Suprapubic skin (tissue), 4 donors: ENCODE measurements at regions not wholly inside any gene's neighbourhood (a gene's known extent, or its start where the extent isn't known, plus 50 kb on each side); places are given as distances from the start of the nearest gene placed in this dataset.
A peak's percentile ranks its signal among the peaks of the same experiment; 100 is the strongest.

Experiments used
- DNase-seq, 2 donors: peaks; one replicate each; pipeline ENCODE4 v3.0.0-alpha.2; 2019; ENCODE audit warnings: low spot score in 2 of 2
- H3K27ac ChIP-seq: fragments of 200-600 bp; sonication (generic); one replicate; pipeline ENCODE4 v1.5.1; 2019
- H3K27me3 ChIP-seq: fragments of 200-600 bp; sonication (generic); one replicate; pipeline ENCODE4 v1.5.1; 2019
- H3K36me3 ChIP-seq: fragments of 200-600 bp; sonication (generic); one replicate; pipeline ENCODE4 v1.5.1; 2019
- H3K4me1 ChIP-seq: fragments of 200-600 bp; sonication (generic); one replicate; pipeline ENCODE4 v1.5.1; 2019
- H3K4me3 ChIP-seq: fragments of 200-600 bp; sonication (generic); one replicate; pipeline ENCODE4 v1.5.1; 2019; ENCODE audit warnings: mild to moderate bottlenecking
- H3K9me3 ChIP-seq: fragments of 200-600 bp; sonication (generic); one replicate; pipeline ENCODE4 v1.5.1; 2019
- EP300 ChIP-seq: sonication (generic); formaldehyde crosslinking; IDR thresholded peaks from one replicate; pipeline ENCODE4 v1.6.1; 2017; ENCODE audit warnings: antibody characterized with exemption
- POLR2A ChIP-seq, 2 donors: fragments of 450-650 bp; IDR thresholded peaks; one replicate each; pipeline ENCODE4 v1.6.1; 2017; ENCODE audit warnings: antibody characterized with exemption in 2 of 2, mild to moderate bottlenecking in 2 of 2, moderate library complexity in 2 of 2
- POLR2AphosphoS5 ChIP-seq, 3 donors: sonication (generic); formaldehyde crosslinking; IDR thresholded peaks; one replicate each; pipeline ENCODE4 v1.6.1; 2017; ENCODE audit warnings: antibody characterized with exemption in 3 of 3
- WGBS: methylation state at CpG from one replicate; pipeline ENCODE4 v1.1.5; 2018; 5-methylcytosine and 5-hydroxymethylcytosine counted together
- TF ChIP-seq, protein P1 (sequence below), 2 donors: fragments of 200-600 bp in 1 of 2; fragments of 450-650 bp in 1 of 2; sonication (generic) in 1 of 2; IDR thresholded peaks; one replicate each; pipeline ENCODE4 v1.5.1; 2016 to 2019; ENCODE audit warnings: antibody characterized with exemption in 2 of 2, mild to moderate bottlenecking in 1 of 2, moderate library complexity in 1 of 2

DNA sequence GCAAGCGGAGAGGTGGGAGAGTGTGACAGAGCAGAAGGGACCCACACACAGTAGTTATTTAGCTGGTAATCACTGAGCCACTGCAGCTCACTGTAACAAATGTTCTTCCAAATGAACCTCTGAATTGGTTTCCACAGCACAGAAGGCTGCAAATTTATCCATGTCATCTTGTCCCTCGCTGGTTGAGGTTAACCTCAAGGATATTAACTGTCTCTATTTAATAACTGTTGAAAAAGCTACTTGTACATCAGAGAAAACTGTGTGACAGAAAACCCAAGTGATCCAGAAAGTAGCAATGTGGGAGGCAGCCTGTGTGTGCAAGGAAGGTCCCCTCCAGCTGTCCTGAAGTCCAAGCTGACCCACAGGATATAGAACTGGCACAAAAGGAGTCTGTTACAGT is 153.6 kb downstream of the DSEL start:
- TF ChIP-seq POLR2A (IDR thresholded peaks at IDR 0.05) (no peak), POLR2AphosphoS5 (IDR thresholded peaks at IDR 0.05) (no peak), EP300 (no peak)
- Histone ChIP-seq H3K4me3 (no peak overlapping the region), H3K27ac (no peak overlapping the region), H3K36me3 (no peaks in the 10 kb centered on the region), H3K9me3 (no peaks in the 10 kb centered on the region), H3K4me1 (no peaks in the 10 kb centered on the region), H3K27me3 (no peaks in the 10 kb centered on the region)
- DNase-seq, result no peak
- WGBS, result 82% methylated on average over 2 of the region's 2 CpGs

DNA sequence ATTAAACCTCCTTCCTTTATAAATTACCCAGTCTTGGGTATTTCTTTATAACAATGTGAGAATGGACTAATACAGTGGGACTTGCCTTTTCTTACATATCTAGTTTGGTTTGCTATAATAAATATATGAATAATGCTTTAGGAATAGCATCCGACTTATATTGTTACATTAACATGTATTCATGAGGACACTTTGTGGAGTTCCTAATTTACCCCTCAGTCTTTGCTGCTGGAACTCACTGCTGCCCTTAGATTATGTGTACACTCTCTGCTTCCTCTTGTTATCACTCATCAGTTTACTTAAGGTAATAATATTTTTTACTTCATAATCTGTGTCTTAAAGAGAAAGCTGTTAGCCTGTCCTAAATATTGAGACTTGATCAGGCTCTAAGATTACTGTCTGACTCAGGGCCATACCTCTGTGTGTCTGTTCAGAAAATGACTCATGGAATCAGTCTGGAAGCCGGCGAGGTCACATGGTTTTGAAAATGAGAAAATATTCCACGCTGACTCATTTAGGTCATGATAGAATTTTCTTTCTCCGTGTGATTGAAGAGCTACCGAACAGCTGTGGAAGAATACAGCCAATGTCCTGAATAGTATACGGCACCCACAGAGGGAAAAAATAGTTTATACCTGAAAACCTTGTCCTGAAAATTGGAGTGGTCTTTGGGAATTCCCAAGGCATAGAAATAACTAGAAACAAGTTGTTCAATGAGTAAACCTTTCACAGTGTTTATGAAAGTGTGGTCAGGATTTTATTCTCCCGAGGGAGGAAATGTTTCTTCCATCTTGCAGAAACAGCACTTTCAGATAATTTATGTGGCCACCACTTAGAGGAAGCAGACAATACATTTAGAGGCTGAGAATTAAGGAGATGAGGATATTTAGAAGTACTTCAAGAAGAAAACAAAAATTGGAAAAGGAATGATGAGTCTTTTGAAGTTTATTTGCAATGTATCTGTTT is 156.4 kb downstream of the DSEL start:
- no peaks in the 10 kb centered on the region for H3K9me3 ChIP-seq
- DNase-seq, result peak in 1 of 2 donors; percentile 73
- WGBS, result 14% methylated on average over 8 of the region's 8 CpGs
- H3K27me3 ChIP-seq, result no peaks in the 10 kb centered on the region
- TF ChIP-seq POLR2A (IDR thresholded peaks at IDR 0.05) (no peak), POLR2AphosphoS5 (IDR thresholded peaks at IDR 0.05) (no peak), EP300 (no peak)
- TF ChIP-seq, protein P1, sequence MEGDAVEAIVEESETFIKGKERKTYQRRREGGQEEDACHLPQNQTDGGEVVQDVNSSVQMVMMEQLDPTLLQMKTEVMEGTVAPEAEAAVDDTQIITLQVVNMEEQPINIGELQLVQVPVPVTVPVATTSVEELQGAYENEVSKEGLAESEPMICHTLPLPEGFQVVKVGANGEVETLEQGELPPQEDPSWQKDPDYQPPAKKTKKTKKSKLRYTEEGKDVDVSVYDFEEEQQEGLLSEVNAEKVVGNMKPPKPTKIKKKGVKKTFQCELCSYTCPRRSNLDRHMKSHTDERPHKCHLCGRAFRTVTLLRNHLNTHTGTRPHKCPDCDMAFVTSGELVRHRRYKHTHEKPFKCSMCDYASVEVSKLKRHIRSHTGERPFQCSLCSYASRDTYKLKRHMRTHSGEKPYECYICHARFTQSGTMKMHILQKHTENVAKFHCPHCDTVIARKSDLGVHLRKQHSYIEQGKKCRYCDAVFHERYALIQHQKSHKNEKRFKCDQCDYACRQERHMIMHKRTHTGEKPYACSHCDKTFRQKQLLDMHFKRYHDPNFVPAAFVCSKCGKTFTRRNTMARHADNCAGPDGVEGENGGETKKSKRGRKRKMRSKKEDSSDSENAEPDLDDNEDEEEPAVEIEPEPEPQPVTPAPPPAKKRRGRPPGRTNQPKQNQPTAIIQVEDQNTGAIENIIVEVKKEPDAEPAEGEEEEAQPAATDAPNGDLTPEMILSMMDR (IDR thresholded peaks at IDR 0.05), result no peak
- H3K4me1 ChIP-seq, result no peaks in the 10 kb centered on the region
- no peaks in the 10 kb centered on the region for H3K36me3 ChIP-seq
- peak overlapping the region; percentile 8 for H3K27ac ChIP-seq
- H3K4me3 ChIP-seq, result peak overlapping the region; percentile 9

DNA sequence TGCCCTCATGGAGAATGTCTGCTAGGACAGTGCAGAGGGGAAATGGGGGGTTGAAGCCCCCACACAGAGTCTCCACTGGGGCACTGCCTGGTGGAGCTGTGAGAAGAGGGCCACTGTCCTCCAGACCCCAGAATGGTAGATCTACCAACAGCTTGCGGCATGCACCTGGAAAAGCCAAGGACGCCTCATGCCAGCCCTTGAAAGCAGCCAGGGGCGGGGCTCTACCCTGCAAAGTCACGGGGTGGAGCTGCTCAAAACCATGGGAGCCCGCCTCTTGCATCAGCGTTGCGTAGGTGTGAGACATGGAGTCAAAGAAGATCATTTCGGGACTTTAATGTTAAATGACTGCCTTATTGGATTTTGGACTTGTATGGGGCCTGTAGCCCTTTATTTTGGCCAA is 157.6 kb downstream of the DSEL start:
- Histone ChIP-seq H3K4me1 (no peaks in the 10 kb centered on the region), H3K27me3 (no peaks in the 10 kb centered on the region), H3K36me3 (no peaks in the 10 kb centered on the region), H3K27ac (no peak overlapping the region), H3K9me3 (no peaks in the 10 kb centered on the region), H3K4me3 (no peak overlapping the region)
- 62% methylated on average over 8 of the region's 8 CpGs for WGBS
- TF ChIP-seq POLR2AphosphoS5 (IDR thresholded peaks at IDR 0.05) (no peak), POLR2A (IDR thresholded peaks at IDR 0.05) (no peak), EP300 (no peak)
- TF ChIP-seq, protein P1 (IDR thresholded peaks at IDR 0.05), result no peak
- no peak for DNase-seq

DNA sequence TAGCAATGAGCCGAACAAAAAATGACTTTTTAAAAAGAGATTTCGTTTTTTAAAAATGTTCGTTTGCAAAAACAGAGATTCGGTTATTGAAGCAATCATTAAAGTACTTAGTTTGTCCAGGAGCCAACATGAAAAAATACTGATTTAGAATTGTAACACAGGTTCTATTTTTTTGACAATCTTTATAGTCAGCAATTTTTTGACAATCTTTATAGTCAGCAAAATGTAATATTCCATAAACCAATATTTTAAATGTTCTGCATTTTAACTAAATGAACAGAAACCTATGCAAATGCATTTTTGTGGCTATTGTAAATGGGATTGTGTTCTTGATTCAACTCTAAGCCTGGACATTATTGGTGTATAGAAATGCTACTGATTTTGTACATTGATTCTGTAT is 161.8 kb downstream of the DSEL start:
- DNase-seq, result no peak
- H3K27me3 ChIP-seq, result no peaks in the 10 kb centered on the region
- no peaks in the 10 kb centered on the region for H3K4me1 ChIP-seq
- TF ChIP-seq POLR2AphosphoS5 (IDR thresholded peaks at IDR 0.05) (no peak), POLR2A (IDR thresholded peaks at IDR 0.05) (no peak), EP300 (no peak)
- TF ChIP-seq, protein P1 (IDR thresholded peaks at IDR 0.05), result no peak
- H3K36me3 ChIP-seq, result no peaks in the 10 kb centered on the region
- no peaks in the 10 kb centered on the region for H3K9me3 ChIP-seq
- no peak overlapping the region for H3K27ac ChIP-seq
- whole genome bisulfite sequencing, result 89% methylated on average over 4 of the region's 4 CpGs
- no peak overlapping the region for H3K4me3 ChIP-seq

DNA sequence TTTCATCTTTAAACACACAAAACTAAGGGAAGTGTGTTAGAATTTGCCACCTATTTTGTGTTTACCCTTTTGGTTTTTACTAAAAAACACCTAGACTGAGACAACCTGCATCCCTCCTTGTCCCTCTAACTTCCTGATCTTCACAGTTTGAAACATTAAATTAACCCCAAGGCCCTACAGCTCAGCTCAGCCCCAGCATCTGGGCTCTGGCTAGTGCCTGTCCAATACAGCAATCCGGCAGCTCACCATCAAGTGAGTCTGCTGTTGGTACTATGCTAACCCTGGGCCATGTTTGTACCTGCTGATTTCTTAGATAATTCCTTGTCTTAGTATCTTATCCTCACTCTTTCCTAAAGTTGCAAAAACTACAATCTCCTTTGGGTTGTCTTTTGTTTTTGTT is 162.4 kb downstream of the DSEL start:
- 0% methylated on average over 1 of the region's 1 CpG for WGBS
- TF ChIP-seq POLR2AphosphoS5 (IDR thresholded peaks at IDR 0.05), result no peak
- no peak for TF ChIP-seq POLR2A (IDR thresholded peaks at IDR 0.05)
- TF ChIP-seq, protein P1 (IDR thresholded peaks at IDR 0.05), result no peak
- no peak for TF ChIP-seq EP300
- H3K4me1 ChIP-seq, result no peaks in the 10 kb centered on the region

More for the DNA sequence above, 162.4 kb downstream of the DSEL start:
- no peak overlapping the region for H3K4me3 ChIP-seq
- H3K27ac ChIP-seq, result no peak overlapping the region
- no peaks in the 10 kb centered on the region for H3K36me3 ChIP-seq
- DNase-seq, result no peak
- no peaks in the 10 kb centered on the region for H3K9me3 ChIP-seq
- H3K27me3 ChIP-seq, result no peaks in the 10 kb centered on the region
